GM12874 (cell line): ENCODE measurements at regions not wholly inside any gene's neighbourhood (a gene's known extent, or its start where the extent isn't known, plus 50 kb on each side); places are given as distances from the start of the nearest gene placed in this dataset.

Source experiments
- CTCF ChIP-seq: IDR thresholded peaks from 2 replicates; pipeline ENCODE4 v1.5.1; 2011; ENCODE audit warnings: low read depth, mild to moderate bottlenecking, control low read depth, low read length, moderate library complexity; ENCODE audit not compliant: insufficient read depth

- TF ChIP-seq CTCF, result no peak
These were observed 62.2 kb upstream of the ZNF32 start for GRCh38 chr10:43710772-43711471.

GRCh38 chr10:43708262-43708661, 59.6 kb upstream of the ZNF32 start:
- no peak for TF ChIP-seq CTCF

- no peak for TF ChIP-seq CTCF
These were observed 59.1 kb upstream of the ZNF32 start for GRCh38 chr10:43707770-43708169.

GRCh38 chr10:43706166-43706565, 57.5 kb upstream of the ZNF32 start:
- no peak for TF ChIP-seq CTCF

GRCh38 chr10:43703286-43703685, 54.6 kb upstream of the ZNF32 start:
- TF ChIP-seq CTCF, result no peak

- no peak for TF ChIP-seq CTCF
These were observed 54.2 kb upstream of the ZNF32 start for GRCh38 chr10:43702936-43703281.

GRCh38 chr10:43702213-43702935, 53.7 kb upstream of the ZNF32 start:
- TF ChIP-seq CTCF, result no peak
